GM19025 (cell line): ENCODE measurements at regions not wholly inside any gene's neighbourhood (a gene's known extent, or its start where the extent isn't known, plus 50 kb on each side); places are given as distances from the start of the nearest gene placed in this dataset.

Experiments
- ATAC-seq: cut with Tn5 transposase; IDR thresholded peaks from one replicate; pipeline ENCODE4 v1.9.1; 2021; ENCODE audit warnings: mild to moderate bottlenecking, low read depth, moderate library complexity; ENCODE audit not compliant: unreplicated experiment

- ATAC-seq: no peak
Measured at GRCh38 chr13:54150851-54151250, 1122.2 kb downstream of the OLFM4 start.

- ATAC-seq: no peak
Measured at GRCh38 chr13:54162069-54162468, 1133.5 kb downstream of the OLFM4 start.

GRCh38 chr13:54165581-54166215 is 1137.1 kb downstream of the OLFM4 start:
- ATAC-seq: no peak

- no peak for ATAC-seq
Measured at GRCh38 chr13:54173996-54174395, 1145.4 kb downstream of the OLFM4 start.

- ATAC-seq: no peak
Measured at GRCh38 chr13:54175466-54175865, 1146.9 kb downstream of the OLFM4 start.

- ATAC-seq: no peak
Measured at GRCh38 chr13:54177466-54177865, 1148.9 kb downstream of the OLFM4 start.

- ATAC-seq: no peak
Measured at GRCh38 chr13:54183166-54183565, 1154.6 kb downstream of the OLFM4 start.

- no peak for ATAC-seq
Measured at GRCh38 chr13:54183728-54184127, 1155.1 kb downstream of the OLFM4 start.

- ATAC-seq: no peak
Measured at GRCh38 chr13:54184576-54184975, 1156.0 kb downstream of the OLFM4 start.

- ATAC-seq: no peak
Measured at GRCh38 chr13:54185101-54185500, 1156.5 kb downstream of the OLFM4 start.

GRCh38 chr13:54185785-54186184 is 1157.2 kb downstream of the OLFM4 start:
- no peak for ATAC-seq

GRCh38 chr13:54187461-54187860 is 1158.8 kb downstream of the OLFM4 start:
- ATAC-seq: no peak

- no peak for ATAC-seq
Measured at GRCh38 chr13:54194233-54195024, 1165.8 kb downstream of the OLFM4 start.

- no peak for ATAC-seq
Measured at GRCh38 chr13:54196684-54197083, 1168.1 kb downstream of the OLFM4 start.

GRCh38 chr13:54198911-54199310 is 1170.3 kb downstream of the OLFM4 start:
- no peak for ATAC-seq

GRCh38 chr13:54206626-54207025 is 1178.0 kb downstream of the OLFM4 start:
- no peak for ATAC-seq

- ATAC-seq: no peak
Measured at GRCh38 chr13:54210397-54211049, 1181.9 kb downstream of the OLFM4 start.

GRCh38 chr13:54216221-54216620 is 1187.6 kb downstream of the OLFM4 start:
- ATAC-seq: no peak

- ATAC-seq: no peak
Measured at GRCh38 chr13:54226876-54227275, 1198.3 kb downstream of the OLFM4 start.

GRCh38 chr13:54232700-54233099 is 1204.1 kb downstream of the OLFM4 start:
- ATAC-seq: no peak

GRCh38 chr13:54234607-54235006 is 1206.0 kb downstream of the OLFM4 start:
- no peak for ATAC-seq

- no peak for ATAC-seq
Measured at GRCh38 chr13:54241719-54242118, 1213.1 kb downstream of the OLFM4 start.
